HG03565 (cell line): ENCODE measurements at regions not wholly inside any gene's neighbourhood (a gene's known extent, or its start where the extent isn't known, plus 50 kb on each side); places are given as distances from the start of the nearest gene placed in this dataset.

ENCODE experiments used
- ATAC-seq: cut with Tn5 transposase; IDR thresholded peaks from one replicate; pipeline ENCODE4 v1.9.1; 2021; ENCODE audit warnings: mild to moderate bottlenecking, moderate library complexity; ENCODE audit not compliant: unreplicated experiment

DNA sequence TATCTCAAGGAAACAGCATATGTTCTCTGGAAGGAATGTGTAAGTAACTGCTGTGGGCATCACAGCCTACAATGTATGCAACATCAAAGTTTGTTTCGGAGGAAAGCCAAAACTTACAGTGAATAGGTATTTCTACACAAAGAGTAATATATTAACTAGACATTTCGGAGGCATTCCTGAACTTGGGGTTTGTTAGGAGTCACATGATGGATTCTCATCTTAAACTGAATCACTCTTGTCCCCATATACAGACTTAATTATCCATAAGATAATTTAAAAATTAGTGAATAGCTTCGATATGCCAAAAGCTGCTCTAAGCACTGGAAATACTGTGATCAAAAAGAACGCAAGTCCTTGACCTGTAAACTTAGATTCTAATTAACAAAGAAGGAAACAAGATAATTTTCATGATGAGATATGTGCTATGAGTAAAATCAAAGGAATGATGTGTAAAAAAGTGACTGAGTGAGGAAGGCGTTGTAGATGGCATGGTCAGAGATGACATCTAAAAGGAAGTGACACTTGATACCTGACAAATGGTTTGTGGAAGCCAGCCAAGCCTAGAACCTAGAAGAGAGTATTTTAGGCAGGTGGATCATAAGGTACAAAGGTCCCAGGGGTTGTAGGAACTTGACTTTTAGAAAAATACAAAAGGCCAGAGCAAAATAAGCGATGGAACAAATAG lies 273.1 kb downstream of the MRPL39 start:
- no peak for ATAC-seq

- no peak for ATAC-seq
These were observed 276.0 kb downstream of the MRPL39 start for GRCh38 chr21:25331286-25331685.

DNA sequence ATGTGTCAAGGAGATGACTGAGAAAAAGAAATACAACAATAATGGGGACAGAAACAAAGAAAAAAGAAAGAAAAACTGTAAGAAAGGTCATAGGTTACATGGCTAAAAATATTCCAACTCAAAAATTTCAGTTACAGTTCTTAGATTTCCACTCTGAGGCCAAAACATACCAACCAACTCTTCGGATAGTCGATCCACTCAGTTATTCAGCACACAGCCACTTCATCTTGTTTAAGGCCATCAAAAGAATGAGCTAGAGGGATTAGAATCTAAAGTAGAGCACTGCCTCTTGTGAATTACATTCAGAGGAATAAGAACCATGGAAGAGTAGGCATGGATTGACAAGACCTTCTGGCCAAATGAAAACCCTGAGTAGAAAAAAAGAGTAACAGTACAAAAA lies 277.0 kb downstream of the MRPL39 start:
- ATAC-seq, result no peak

DNA sequence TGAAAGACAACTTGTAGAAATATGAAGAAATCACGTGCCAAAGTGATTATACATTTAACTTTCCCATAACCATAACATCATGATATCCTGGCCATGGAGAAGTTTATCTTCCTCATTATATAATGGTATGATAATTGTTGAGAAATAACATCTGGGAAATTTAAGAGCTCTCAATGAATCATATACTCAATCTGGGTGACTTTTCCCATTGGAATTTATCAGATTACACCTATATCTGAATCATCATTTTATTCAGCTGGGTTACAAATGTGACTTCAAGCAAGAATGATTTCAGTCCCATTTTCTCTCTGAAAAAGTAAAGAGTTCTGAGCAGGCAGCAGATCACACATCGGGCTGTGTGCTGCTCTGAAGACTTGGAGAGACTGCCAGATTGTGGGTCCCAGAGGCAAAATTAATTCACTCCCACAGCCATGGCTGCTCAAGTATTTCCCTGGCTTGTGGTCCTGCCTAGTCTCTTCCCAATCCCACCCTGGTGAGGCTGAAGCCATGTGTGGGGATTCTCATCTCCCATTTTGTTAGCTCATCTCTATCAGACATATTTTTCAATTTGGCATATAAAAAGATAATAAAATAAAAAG lies 278.0 kb downstream of the MRPL39 start:
- no peak for ATAC-seq

DNA sequence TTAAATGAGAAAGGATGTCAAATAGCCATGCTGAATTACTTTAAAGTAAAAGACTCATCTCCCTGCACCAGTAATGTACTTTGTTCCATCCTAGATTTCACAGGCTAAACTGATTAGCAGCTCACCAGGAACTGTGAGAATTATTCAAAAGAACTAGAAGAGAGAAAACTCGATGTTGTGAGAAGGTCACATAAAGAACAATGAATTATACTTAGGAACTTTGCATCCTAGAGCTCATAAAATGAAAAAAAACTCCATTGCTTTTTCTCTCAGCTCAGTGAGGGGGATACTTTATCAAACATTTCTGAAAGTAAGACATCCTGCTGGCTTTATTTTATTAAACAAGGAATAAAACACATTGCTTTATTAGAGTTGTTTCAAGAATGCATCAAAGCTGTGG lies 278.5 kb downstream of the MRPL39 start:
- no peak for ATAC-seq

- ATAC-seq, result no peak
These were observed 281.1 kb downstream of the MRPL39 start for GRCh38 chr21:25326181-25326580.

DNA sequence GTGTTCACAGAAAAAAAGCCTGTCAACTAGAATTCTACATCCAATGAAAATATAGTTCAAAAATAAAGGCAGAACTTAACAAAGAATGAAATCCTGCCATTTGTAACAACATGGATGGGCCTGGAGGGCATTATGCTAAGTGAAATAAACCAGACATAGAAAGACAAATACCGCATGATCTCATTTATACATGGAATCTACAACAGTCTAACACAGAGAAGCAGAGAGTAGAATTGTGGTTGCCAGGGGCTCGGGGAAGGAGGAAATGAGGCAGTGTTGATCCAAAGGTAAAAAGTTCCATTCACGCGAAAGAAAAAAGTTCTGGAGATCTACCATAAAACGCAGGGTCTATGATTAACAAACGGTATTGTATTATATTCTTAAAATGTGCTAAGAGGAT lies 282.6 kb downstream of the MRPL39 start:
- no peak for ATAC-seq

DNA sequence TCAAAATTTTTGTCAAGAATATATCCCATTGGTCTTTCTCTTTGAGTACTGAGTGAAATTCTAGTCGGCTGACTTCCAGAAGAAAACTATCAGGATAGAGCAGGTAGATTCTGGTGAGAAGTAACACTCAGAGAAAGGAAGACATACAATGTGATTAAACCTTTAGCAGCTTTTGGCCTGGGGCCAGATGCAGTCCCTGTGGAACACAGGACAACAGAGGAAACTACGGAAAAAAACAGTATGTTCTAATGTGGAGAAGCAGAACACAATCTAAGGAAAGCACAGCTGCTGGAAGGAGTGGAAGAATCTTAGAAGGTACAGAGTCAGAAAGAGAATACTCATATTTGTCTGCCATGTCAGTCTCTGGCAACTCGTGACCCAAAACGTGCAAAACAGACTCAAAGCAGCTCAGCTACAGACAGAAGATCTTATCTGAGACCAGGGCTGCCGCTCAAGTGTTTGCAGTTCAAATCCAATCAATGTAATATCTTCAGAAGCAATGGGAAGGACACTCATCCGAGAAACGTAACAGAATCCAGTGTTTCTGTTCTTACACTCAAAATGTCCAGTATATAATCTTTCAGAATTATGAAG lies 283.8 kb downstream of the MRPL39 start:
- no peak for ATAC-seq

DNA sequence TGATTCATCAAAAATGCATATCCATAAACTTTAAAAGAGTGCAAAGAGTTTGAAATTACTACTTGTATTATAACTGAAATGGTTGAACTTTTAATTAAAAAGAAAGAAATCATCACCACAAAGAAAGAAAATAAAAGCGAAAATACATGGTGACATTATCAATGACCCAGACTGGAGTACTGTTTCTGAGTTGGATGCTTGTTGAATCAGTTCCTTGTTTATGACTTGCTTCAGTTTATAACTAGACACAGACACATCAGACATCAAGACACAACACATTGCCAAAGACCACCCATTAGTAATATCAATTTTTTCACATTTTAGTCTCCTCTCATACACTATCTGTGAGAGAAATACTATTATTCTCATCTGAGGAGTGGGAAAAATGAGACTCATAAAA lies 293.0 kb downstream of the MRPL39 start:
- no peak for ATAC-seq

GRCh38 chr21:25313829-25314228 lies 293.5 kb downstream of the MRPL39 start:
- ATAC-seq, result no peak

DNA sequence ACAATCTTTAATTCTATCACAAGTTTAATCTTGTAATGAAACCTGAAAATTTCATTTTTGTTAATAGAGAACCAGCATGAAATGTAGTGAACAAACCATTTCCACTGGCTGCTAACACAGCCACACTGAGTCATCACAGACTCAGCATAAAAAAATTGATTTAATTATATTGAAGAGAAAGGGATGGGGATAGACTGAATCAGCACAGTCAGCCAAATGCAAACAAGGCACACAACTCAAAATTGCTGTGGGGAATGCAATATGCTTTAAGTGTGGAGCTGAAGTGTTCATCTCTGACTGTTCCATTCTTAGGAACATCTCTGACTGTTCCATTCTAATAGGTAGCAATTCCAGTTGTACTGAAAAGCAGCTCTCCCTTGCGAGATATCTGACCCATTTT lies 299.8 kb downstream of the MRPL39 start:
- no peak for ATAC-seq

GRCh38 chr21:25304611-25305010 lies 302.7 kb downstream of the MRPL39 start:
- no peak for ATAC-seq

- no peak for ATAC-seq
These were observed 306.6 kb downstream of the MRPL39 start for GRCh38 chr21:25300632-25301031.

DNA sequence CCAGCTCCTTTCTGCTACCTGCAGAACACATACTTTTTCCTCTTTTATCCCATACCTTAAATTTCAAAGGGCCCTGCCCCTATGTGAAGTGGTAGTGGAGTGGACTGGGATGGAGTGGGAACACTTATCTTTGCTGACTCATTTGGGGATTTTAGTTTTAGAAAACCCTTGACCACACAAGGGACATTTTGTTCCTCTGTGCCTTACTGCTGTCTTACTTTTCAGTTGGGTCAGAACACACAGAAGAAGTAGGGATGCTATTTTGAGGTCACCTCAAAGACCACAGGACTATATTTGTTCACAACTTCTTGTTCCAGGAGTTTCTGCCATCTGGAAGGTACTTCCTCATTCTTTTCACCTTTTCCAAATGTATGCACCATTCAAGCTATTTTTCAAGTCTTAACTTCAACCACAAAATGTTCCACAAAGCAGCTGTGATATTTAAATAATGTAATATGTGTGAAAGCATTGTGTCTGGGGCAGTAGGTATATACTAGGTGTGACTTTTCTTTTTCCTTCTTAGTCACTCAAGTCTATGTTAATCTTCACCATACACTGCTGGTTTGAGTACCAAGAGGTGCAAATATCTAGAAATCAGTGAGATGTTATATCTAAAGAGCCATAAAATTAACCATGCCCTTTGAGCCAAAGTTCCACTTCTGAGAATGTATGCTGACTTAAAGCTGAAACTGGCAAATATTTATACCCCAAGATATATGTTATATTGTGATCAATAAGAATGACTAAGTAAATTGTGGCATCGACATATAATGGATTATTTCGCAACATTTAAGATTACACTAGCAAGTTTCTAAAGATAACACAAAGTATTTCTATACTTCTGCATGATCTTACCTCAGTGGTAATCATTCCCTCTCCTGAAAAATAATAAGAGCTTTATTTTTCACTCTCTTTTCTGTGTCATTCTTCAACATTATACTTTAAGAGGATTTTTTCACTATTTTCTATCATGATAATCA lies 308.5 kb downstream of the MRPL39 start:
- peak; percentile 88 for ATAC-seq

- ATAC-seq, result no peak
These were observed 310.2 kb downstream of the MRPL39 start for GRCh38 chr21:25297117-25297516.

DNA sequence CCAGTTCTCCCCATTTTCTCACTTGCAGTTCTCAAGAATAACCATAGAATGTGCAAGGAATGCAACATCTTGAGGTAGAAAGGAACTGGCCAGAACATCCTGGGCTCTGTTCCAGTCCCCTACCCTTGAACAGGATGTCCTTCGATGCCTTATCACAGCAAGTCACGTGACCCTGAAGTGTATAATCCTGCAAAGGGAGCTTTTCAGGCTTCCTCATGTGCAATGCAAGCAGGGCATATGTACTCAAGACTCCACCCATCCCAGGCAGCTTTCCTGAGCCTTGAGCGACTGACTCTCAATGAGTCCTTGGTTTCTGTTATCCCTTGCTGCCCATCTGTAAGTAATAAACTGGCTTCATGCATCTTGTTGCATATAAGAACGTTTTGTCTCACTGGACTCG lies 311.0 kb downstream of the MRPL39 start:
- ATAC-seq, result no peak

DNA sequence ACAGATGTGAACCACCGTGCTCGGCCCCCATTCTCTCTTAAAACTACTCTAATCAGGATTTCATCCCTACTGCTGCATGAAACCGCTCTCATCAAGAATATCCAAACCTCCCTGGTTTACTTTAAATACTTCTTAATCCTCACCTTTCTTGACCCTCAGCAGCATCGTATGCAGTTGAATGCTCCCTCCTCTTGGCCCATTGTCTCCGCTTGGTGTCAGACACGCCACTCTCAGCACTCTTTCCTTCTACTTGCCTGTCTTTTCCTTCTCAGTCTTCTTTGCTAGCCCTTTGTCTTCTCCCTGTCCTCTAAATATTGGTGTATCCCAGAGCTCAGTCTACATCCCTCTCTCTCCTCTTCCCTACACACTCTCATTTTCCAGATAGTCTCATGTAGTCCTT lies 314.9 kb downstream of the MRPL39 start:
- ATAC-seq, result no peak

- no peak for ATAC-seq
These were observed 323.6 kb downstream of the MRPL39 start for GRCh38 chr21:25283720-25284119.

- ATAC-seq, result no peak
These were observed 326.1 kb downstream of the MRPL39 start for GRCh38 chr21:25281134-25281533.

DNA sequence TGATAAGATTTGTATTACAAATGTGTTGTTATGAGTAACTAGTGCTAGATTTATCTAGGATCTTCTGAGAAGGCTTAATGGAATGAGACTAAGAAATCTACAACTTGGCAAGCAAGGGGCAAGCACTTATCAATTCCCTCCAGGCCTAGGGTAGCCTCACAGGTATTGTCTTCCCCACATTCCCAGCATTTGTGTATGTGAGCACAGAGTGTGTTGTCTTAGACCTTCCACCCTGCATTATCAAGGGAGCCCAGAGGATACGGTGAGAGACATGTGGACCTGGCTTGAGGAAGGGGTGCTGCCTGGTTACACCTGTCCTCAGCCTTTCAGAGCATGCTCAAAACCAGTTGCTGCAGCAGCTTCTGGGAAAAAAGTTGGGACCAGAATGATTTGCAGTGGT lies 327.2 kb downstream of the MRPL39 start:
- ATAC-seq, result no peak

DNA sequence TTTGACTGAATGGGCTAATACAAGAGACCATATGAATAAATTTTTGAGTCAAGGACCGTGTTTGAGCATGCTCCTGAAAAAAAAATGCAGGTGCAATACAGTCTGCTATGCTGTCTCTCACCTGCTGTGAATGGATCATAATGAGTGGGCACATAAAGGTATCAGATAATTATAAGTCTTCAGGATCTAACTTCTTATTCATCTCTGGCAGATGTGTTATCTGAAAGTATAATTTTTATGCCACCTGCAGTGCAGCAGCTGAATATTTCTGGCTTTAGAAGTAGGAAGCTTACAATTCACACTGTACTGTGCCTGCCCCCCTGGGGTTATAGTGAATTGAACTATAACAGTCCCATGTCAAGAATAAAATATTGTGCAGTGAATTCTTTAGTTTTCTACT lies 333.3 kb downstream of the MRPL39 start:
- no peak for ATAC-seq
